ENCODE measurements at regions not wholly inside any gene's neighbourhood (a gene's known extent, or its start where the extent isn't known, plus 50 kb on each side); places are given as distances from the start of the nearest gene placed in this dataset.

DNA sequence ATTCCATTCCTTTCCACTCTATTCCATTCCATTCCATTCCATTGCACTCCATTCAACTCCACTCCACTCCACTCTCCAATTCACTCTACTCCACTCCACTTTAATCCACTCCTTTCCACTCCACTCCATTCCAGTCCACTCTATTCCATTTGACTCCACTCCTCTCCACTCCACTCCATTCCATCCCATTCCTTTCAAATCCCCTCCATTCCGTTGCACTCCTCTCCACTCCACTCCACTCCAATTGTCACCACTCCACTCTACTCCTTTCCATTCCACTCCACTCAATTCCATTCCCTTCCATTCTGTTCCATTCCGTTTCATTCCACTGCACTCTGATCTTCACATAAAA lies 2563.7 kb upstream of the TPTE start:
- Mint-ChIP-seq H3K27ac (ENCODE audit: unreplicated experiment) (no peak overlapping the region), H3K4me3 (ENCODE audit: unreplicated experiment) (no peak overlapping the region), H3K27me3 (ENCODE audit: low read depth) (no peaks in the 10 kb centered on the region), H3K4me1 (ENCODE audit: low read depth) (no peaks in the 10 kb centered on the region), H3K36me3 (ENCODE audit: low read depth) (peaks cover 40% of the 10 kb centered on the region), H3K9me3 (ENCODE audit: low read depth) (peaks cover 92% of the 10 kb centered on the region)
- TF ChIP-seq, protein P1, sequence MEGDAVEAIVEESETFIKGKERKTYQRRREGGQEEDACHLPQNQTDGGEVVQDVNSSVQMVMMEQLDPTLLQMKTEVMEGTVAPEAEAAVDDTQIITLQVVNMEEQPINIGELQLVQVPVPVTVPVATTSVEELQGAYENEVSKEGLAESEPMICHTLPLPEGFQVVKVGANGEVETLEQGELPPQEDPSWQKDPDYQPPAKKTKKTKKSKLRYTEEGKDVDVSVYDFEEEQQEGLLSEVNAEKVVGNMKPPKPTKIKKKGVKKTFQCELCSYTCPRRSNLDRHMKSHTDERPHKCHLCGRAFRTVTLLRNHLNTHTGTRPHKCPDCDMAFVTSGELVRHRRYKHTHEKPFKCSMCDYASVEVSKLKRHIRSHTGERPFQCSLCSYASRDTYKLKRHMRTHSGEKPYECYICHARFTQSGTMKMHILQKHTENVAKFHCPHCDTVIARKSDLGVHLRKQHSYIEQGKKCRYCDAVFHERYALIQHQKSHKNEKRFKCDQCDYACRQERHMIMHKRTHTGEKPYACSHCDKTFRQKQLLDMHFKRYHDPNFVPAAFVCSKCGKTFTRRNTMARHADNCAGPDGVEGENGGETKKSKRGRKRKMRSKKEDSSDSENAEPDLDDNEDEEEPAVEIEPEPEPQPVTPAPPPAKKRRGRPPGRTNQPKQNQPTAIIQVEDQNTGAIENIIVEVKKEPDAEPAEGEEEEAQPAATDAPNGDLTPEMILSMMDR (IDR thresholded peaks at IDR 0.05) = no peak
- DNase-seq (ENCODE audit: low spot score) = no peak
